RKO (cell line): ENCODE measurements at regions not wholly inside any gene's neighbourhood (a gene's known extent, or its start where the extent isn't known, plus 50 kb on each side); places are given as distances from the start of the nearest gene placed in this dataset.
A peak's percentile ranks its signal among the peaks of the same experiment; 100 is the strongest.

ENCODE experiments used
- DNase-seq: peaks from one replicate; pipeline ENCODE4 v3.0.0-alpha.2; 2016; ENCODE audit warnings: low spot score

- DNase-seq: no peak
Measured at GRCh38 chr5:96245140-96246091, 187.6 kb downstream of the PCSK1 start.

GRCh38 chr5:96244696-96245095, 188.4 kb downstream of the PCSK1 start:
- no peak for DNase-seq

DNA sequence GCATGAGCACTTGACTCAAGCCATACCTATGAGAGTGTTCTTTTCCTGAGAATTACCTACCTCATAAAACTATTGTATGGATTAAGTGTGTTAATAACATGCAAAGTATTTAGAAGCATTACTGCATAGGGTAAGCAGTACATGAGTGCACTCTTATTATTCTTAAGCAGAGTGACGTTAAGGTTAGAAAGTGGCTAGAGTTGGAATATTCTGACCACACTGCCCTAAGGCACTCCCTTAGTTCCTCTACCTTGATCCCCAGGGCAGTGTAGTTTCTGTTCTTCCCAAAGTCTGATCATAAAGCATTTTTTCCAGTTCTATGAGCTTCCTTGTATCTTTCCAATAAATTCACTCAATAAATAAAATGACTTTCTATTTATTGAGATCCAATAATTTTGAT, 189.2 kb downstream of the PCSK1 start:
- no peak for DNase-seq

- no peak for DNase-seq
Measured at GRCh38 chr5:96243203-96243602, 189.8 kb downstream of the PCSK1 start.

GRCh38 chr5:96242571-96242970, 190.5 kb downstream of the PCSK1 start:
- DNase-seq: no peak

DNA sequence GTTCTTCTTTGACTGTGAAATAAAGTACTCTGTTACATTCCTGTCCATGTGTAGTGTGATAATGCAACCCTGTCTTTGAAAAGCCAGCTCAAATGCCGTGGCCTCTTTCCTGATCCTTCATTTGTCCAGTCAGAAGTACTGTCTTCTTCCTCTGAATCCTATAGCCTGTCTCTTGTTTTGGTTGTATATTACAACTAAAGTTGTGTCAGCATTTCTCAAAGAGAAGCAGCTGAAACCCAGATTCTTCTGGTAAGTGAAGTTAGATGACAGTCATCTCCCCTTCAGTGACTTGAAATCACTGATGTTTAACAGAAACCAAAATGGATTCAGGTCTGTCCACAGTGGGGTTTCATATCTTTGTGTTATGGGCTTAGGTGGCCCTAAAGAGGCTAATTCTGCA, 196.2 kb downstream of the PCSK1 start:
- DNase-seq: no peak

- DNase-seq: no peak
Measured at GRCh38 chr5:96236051-96236450, 197.0 kb downstream of the PCSK1 start.

GRCh38 chr5:96235008-96235910, 197.8 kb downstream of the PCSK1 start:
- DNase-seq: no peak

- no peak for DNase-seq
Measured at GRCh38 chr5:96232602-96233001, 200.4 kb downstream of the PCSK1 start.

DNA sequence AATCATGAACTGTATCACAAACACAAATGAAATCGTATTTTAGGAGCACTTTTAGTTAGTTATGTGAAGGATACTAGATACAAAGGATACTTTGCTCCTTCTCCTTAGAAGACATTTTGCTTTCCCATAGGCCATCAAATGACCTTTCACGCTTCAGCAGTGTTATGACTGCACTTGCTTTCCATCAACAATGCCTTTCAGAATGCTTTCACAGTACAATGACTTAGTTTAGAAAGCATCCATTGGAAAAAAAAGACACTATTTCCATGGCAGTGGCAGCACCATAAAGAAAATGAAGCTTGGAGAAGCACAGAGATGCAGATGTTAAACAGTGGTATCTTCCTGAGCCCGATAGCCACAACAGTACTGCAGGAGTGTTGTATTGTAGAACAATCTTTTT, 203.9 kb downstream of the PCSK1 start:
- DNase-seq: no peak

DNA sequence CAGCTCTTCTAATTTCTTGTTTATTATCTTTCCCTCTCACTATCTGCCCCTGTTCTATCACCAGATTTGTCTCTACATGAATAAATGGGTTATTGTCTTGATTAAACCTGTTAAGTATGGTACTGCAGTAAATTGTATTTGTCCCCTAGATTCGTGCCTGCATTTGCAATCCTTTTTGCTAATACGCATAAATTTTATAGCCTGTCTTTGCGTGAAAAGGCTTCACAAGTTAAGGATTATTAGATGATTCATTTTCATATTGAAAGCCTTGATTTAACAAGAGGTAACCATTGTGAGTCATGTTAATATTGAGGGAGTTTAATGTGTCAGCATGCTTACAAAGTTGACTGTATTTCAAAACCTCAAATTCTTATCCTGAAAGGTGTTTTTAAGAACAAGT, 204.6 kb downstream of the PCSK1 start:
- DNase-seq: no peak

GRCh38 chr5:96227957-96228356, 205.1 kb downstream of the PCSK1 start:
- no peak for DNase-seq

- no peak for DNase-seq
Measured at GRCh38 chr5:96226941-96227552, 206.0 kb downstream of the PCSK1 start.

DNA sequence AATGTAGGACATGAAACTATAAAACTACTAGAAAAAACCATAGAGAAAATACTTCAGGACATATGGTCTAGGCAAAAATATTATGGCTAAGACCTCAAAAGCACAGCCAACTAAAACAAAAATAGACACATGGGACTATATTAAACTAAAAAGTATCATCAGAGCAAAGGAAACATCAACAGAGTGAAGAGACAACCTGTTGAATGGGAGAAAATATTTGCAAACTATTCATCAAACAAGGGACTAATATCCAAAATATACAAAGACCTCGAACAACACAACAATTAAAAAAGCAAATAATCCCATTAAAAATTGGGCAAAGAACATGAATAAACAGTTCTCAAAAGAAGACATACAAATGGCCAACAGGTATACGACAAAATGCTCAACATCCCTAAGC, 210.9 kb downstream of the PCSK1 start:
- DNase-seq: no peak

DNA sequence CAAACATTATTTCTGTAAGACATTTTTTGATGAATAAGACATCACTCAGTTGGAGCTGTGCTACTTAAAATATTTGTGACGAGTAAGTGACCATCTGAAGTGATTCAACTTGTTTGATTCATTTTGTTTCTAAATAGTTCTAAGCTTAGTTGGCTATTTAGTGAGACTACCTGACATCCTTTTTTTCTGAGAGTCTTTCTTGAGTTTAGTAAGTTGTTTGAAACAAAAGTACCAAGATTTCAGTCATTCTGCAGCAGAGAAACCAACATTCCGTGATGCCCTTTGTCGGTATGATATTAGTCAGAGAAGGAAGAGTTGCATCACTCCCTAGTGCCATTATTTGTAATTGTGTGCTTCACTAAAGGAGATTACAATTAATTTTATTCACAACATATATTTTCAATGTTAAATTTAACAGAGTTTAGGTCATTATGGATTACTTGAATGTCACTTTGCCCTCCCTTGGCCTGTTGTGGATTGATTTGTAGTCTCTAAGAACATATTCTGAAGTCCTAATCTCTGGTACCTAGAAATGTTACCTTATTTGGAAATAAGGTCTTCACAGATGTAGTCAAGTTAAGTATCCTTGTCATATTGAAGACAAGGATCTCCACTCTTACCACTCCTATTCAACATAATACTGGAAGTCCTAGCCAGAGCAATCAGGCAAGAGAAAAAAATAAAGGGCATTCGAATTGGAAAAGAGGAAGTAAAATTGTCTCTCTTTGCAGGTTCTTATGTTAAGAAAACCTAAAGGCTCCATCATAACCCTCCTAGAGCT, 212.2 kb downstream of the PCSK1 start:
- peak; percentile 88 for DNase-seq

- DNase-seq: peak; percentile 66
Measured at GRCh38 chr5:96219580-96220281, 213.3 kb downstream of the PCSK1 start.

- no peak for DNase-seq
Measured at GRCh38 chr5:96218653-96219052, 214.4 kb downstream of the PCSK1 start.

- DNase-seq: no peak
Measured at GRCh38 chr5:96214442-96215197, 218.4 kb downstream of the PCSK1 start.

GRCh38 chr5:96209829-96210228, 223.2 kb downstream of the PCSK1 start:
- peak; percentile 32 for DNase-seq

DNA sequence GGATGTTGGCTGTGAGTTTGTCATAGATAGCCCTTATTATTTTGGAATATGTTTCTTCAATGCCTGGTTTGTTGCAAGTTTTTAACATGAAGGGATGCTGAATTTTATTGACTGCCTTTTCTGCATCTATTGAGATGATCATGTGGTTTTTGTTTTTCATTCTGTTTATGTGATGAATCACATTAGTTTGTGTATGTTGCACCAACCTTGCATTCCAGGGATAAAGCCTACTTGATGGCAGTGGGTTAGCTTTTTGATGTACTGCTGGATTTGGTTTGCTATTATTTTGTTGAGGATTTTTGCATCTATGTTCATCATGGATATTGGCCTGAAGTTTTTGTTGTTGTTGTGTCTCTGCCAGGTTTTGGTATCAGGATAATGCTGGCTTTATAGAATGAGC, 225.6 kb downstream of the PCSK1 start:
- no peak for DNase-seq
